ENCODE measurements at regions not wholly inside any gene's neighbourhood (a gene's known extent, or its start where the extent isn't known, plus 50 kb on each side); places are given as distances from the start of the nearest gene placed in this dataset.

DNA sequence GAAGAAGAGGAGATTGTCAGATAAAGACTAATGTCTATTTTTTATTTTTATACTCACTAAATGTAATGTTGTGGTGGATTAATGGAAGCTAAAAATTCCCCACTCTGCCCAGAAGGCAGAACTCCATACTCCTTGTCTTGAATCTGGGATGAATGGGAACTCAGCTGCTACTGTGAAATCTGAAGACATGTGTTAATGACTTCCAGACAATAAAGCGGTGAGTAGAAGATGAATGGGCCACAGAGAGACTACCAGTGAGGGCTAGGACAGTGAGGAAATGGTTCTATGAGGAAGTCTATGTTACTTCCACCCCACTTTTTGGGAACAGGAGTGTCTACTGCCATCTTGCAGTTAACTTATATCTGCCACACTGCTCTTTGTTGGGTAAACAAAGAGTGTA is 726.9 kb downstream of the CDH8 start:
- H3K4me1 ChIP-seq (ENCODE audit: low read depth) = no peaks in the 10 kb centered on the region
- no peaks in the 10 kb centered on the region for H3K27me3 ChIP-seq
- no peak overlapping the region for H3K4me3 ChIP-seq
- no peak for TF ChIP-seq CTCF (IDR thresholded peaks at IDR 0.05; ENCODE audit: low read depth, low read length)
- H3K9me3 ChIP-seq (ENCODE audit: low read depth) = no peaks in the 10 kb centered on the region
- DNase-seq (ENCODE audit: low read depth in 1 of 2, low spot score in 1 of 2) = no peak
- no peaks in the 10 kb centered on the region for H3K36me3 ChIP-seq
- H3K27ac ChIP-seq = no peak overlapping the region

DNA sequence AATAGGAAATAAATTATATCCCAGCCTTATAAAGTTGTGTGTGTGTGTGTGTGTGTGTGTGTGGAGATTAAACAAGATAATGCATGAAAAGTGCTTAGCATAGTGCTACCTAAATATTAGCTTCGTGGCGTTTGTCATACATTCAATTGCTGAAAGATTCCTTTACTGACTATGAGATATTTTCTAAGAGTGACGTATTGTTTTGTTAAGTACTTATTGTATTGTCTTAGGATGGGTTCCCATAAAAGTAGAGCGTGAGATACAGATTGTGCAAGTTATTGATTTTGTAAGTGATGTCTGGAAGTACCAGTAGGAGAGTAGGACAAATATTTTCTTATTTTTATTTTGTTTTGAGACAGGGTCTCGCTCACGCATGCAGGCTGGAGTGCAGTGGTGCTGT is 730.0 kb downstream of the CDH8 start:
- Histone ChIP-seq H3K9me3 (ENCODE audit: low read depth) (no peaks in the 10 kb centered on the region), H3K36me3 (no peaks in the 10 kb centered on the region), H3K27ac (no peak overlapping the region), H3K4me1 (ENCODE audit: low read depth) (no peaks in the 10 kb centered on the region), H3K4me3 (no peak overlapping the region), H3K27me3 (no peaks in the 10 kb centered on the region)
- no peak for DNase-seq (ENCODE audit: low read depth in 1 of 2, low spot score in 1 of 2)
- no peak for TF ChIP-seq CTCF (IDR thresholded peaks at IDR 0.05; ENCODE audit: low read depth, low read length)

- Histone ChIP-seq H3K4me3 (no peak overlapping the region), H3K36me3 (no peaks in the 10 kb centered on the region), H3K27me3 (no peaks in the 10 kb centered on the region), H3K4me1 (ENCODE audit: low read depth) (no peaks in the 10 kb centered on the region), H3K27ac (no peak overlapping the region), H3K9me3 (ENCODE audit: low read depth) (no peaks in the 10 kb centered on the region)
- no peak for DNase-seq (ENCODE audit: low read depth in 1 of 2, low spot score in 1 of 2)
- no peak for TF ChIP-seq CTCF (IDR thresholded peaks at IDR 0.05; ENCODE audit: low read depth, low read length)
Measured at GRCh38 chr16:61296814-61297213, 739.4 kb downstream of the CDH8 start.

- H3K4me3 ChIP-seq = no peak overlapping the region
- H3K27ac ChIP-seq = no peak overlapping the region
- no peaks in the 10 kb centered on the region for H3K9me3 ChIP-seq (ENCODE audit: low read depth)
- no peak for DNase-seq (ENCODE audit: low read depth in 1 of 2, low spot score in 1 of 2)
- no peak for TF ChIP-seq CTCF (IDR thresholded peaks at IDR 0.05; ENCODE audit: low read depth, low read length)
- no peaks in the 10 kb centered on the region for H3K4me1 ChIP-seq (ENCODE audit: low read depth)
- no peaks in the 10 kb centered on the region for H3K27me3 ChIP-seq
- no peaks in the 10 kb centered on the region for H3K36me3 ChIP-seq
Measured at GRCh38 chr16:61296305-61296704, 739.9 kb downstream of the CDH8 start.

GRCh38 chr16:61295311-61295710 is 740.9 kb downstream of the CDH8 start:
- DNase-seq (ENCODE audit: low read depth in 1 of 2, low spot score in 1 of 2) = no peak
- H3K36me3 ChIP-seq = no peaks in the 10 kb centered on the region
- H3K27me3 ChIP-seq = no peaks in the 10 kb centered on the region
- no peaks in the 10 kb centered on the region for H3K9me3 ChIP-seq (ENCODE audit: low read depth)
- no peak overlapping the region for H3K4me3 ChIP-seq
- no peak overlapping the region for H3K27ac ChIP-seq
- H3K4me1 ChIP-seq (ENCODE audit: low read depth) = no peaks in the 10 kb centered on the region
- TF ChIP-seq CTCF (IDR thresholded peaks at IDR 0.05; ENCODE audit: low read depth, low read length) = no peak

- no peak for TF ChIP-seq CTCF (IDR thresholded peaks at IDR 0.05; ENCODE audit: low read depth, low read length)
- no peak overlapping the region for H3K27ac ChIP-seq
- H3K4me1 ChIP-seq (ENCODE audit: low read depth) = no peaks in the 10 kb centered on the region
- no peaks in the 10 kb centered on the region for H3K9me3 ChIP-seq (ENCODE audit: low read depth)
- no peak overlapping the region for H3K4me3 ChIP-seq
- DNase-seq (ENCODE audit: low read depth in 1 of 2, low spot score in 1 of 2) = no peak
- no peaks in the 10 kb centered on the region for H3K36me3 ChIP-seq
- H3K27me3 ChIP-seq = no peaks in the 10 kb centered on the region
Measured at GRCh38 chr16:61289141-61289540, 747.1 kb downstream of the CDH8 start.

Measured in cardiac muscle cell (in vitro differentiated cells and primary cell).